ENCODE measurements at regions not wholly inside any gene's neighbourhood (a gene's known extent, or its start where the extent isn't known, plus 50 kb on each side); places are given as distances from the start of the nearest gene placed in this dataset.

DNA sequence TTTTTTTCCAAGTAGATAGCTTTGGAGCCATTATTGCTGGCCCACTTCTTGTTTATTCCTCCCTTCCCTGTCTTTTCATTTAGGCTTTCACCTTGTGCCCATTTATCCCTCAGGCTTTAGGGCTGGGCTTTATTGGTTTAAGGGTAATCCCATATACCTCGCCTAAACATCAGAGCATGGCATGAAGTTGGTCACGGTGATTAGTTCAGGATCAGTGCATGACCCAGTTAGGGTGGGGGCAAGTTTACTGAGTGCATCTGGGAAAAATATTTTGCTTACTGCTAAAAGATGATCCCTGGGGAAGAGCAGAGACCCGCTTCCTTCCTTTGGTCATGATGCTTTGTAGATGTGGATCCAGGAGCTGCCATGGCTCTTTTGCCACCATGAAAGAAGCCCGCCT lies 153.3 kb upstream of the NECTIN1 start:
- H3K4me3 ChIP-seq (ENCODE audit: low read length): no peak overlapping the region
- TF ChIP-seq, protein P1, sequence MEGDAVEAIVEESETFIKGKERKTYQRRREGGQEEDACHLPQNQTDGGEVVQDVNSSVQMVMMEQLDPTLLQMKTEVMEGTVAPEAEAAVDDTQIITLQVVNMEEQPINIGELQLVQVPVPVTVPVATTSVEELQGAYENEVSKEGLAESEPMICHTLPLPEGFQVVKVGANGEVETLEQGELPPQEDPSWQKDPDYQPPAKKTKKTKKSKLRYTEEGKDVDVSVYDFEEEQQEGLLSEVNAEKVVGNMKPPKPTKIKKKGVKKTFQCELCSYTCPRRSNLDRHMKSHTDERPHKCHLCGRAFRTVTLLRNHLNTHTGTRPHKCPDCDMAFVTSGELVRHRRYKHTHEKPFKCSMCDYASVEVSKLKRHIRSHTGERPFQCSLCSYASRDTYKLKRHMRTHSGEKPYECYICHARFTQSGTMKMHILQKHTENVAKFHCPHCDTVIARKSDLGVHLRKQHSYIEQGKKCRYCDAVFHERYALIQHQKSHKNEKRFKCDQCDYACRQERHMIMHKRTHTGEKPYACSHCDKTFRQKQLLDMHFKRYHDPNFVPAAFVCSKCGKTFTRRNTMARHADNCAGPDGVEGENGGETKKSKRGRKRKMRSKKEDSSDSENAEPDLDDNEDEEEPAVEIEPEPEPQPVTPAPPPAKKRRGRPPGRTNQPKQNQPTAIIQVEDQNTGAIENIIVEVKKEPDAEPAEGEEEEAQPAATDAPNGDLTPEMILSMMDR (conservative IDR thresholded peaks at IDR 0.05; ENCODE audit: low read depth, low read length): no peak
- no peak for DNase-seq (ENCODE audit: low read depth)

DNA sequence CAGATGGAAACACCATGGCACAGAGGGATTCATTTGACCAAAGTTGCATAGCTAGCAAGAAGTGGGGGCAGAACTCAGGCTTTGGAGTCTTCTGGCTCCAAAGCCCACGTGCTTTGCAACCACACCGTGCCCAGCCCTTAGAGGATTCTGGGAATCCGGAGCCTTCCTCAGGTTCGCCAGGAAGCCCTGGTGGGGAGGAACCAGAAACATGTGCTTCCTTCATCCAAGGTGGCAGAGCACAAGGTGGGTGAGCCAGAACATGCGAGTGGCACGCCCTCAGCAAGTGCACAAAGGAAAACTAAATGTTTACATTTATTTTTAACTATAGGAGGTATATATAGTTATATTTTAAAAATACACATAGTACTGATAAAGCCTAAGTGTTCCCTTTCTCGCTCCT lies 151.9 kb upstream of the NECTIN1 start:
- TF ChIP-seq, protein P1 (conservative IDR thresholded peaks at IDR 0.05; ENCODE audit: low read depth, low read length): no peak
- DNase-seq (ENCODE audit: low read depth): no peak
- H3K4me3 ChIP-seq (ENCODE audit: low read length): no peak overlapping the region

DNA sequence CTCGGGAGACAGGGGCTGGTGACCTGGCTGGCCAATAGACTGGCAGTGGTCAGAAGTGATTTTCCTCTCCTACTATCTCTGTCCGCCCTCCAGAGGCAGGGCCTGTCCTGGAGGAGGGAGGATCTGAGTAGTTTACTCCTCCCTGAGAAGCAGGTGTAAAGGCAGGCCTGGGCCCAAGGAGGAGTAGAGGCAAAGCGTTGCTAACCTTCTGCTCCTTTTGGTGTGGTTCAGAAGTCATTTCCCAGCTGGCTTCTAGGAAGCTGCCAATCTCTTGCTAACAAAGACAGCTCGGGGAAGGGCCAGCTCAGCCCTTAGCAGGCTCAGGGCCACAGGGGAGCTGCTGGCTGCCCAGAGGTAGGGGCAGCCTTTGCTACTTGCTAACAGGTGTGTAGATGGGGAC lies 151.1 kb upstream of the NECTIN1 start:
- TF ChIP-seq, protein P1 (conservative IDR thresholded peaks at IDR 0.05; ENCODE audit: low read depth, low read length): no peak
- H3K4me3 ChIP-seq (ENCODE audit: low read length): no peak overlapping the region

DNA sequence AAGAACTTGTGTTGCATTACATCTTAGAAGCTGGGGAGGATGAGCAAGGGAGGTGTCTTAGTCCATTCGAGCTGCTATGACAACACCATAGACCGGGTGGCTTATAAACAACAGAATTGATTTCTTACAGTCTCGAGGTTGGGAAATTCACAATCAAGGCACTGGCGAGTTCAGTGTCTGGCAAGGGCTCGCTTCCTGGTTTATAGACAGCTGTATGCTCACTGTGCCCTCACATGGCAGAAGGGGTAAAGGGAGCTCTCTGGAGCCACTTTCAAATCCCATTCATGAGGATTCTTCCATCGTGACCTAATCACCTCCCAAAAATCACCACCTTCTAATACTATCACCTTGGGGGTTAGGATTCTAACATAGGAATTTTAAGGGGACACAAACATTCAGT lies 150.0 kb upstream of the NECTIN1 start:
- no peak for DNase-seq (ENCODE audit: low read depth)
- TF ChIP-seq, protein P1 (conservative IDR thresholded peaks at IDR 0.05; ENCODE audit: low read depth, low read length): no peak
- H3K4me3 ChIP-seq (ENCODE audit: low read length): no peak overlapping the region

More for the DNA sequence above, 151.1 kb upstream of the NECTIN1 start:
- DNase-seq (ENCODE audit: low read depth): no peak

DNA sequence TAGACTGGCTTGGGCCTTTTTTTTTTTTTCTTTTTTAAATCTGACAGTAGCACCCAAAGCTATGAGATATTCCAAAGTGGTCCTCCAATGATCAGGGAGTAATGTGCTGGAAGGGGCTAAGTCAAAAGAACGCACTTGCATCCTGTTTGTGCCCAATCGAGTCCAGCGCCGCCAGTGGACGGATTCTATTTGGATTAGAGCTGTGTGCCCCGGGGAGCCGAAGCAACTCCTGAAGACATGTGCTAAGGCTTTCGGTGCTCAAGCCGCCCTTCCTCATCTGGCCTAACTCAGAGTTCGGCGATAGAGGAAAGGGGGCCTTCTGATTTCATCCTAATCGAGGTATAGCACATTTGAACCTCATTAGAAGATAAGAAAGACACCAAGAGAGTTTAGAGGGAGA lies 147.8 kb upstream of the NECTIN1 start:
- TF ChIP-seq, protein P1 (conservative IDR thresholded peaks at IDR 0.05; ENCODE audit: low read depth, low read length): no peak
- H3K4me3 ChIP-seq (ENCODE audit: low read length): no peak overlapping the region
- DNase-seq (ENCODE audit: low read depth): no peak

GRCh38 chr11:119875841-119876600 lies 147.0 kb upstream of the NECTIN1 start:
- no peak for DNase-seq (ENCODE audit: low read depth)
- H3K4me3 ChIP-seq (ENCODE audit: low read length): no peak overlapping the region
- TF ChIP-seq, protein P1 (conservative IDR thresholded peaks at IDR 0.05; ENCODE audit: low read depth, low read length): no peak

- H3K4me3 ChIP-seq (ENCODE audit: low read length): no peak overlapping the region
- no peak for DNase-seq (ENCODE audit: low read depth)
- TF ChIP-seq, protein P1 (conservative IDR thresholded peaks at IDR 0.05; ENCODE audit: low read depth, low read length): no peak
These were observed 145.7 kb upstream of the NECTIN1 start for GRCh38 chr11:119874660-119875238.

Data from retinal pigment epithelial cell (primary cell).